ENCODE measurements at regions not wholly inside any gene's neighbourhood (a gene's known extent, or its start where the extent isn't known, plus 50 kb on each side); places are given as distances from the start of the nearest gene placed in this dataset.

DNA sequence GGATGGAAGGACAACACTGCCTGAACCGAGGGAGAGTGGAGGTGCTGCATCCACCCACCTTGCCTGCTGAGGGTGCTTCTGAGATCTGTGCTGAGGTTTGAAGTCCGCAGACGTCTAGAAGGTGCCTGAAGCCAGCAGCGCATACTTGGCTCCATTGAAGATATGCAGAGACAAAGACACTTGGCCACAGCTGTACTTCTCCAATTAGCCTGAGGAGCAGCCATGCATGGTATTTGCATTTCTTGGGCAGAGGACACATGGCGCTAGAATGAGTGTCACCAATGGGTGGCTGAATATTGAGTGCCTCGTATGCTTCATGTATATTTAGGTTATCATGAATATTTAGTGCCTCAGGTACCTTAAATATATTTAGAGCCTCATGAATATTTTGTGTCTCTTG lies 128.7 kb upstream of the ATP6AP2 start:
- no peak for DNase-seq (ENCODE audit: low read depth)

DNA sequence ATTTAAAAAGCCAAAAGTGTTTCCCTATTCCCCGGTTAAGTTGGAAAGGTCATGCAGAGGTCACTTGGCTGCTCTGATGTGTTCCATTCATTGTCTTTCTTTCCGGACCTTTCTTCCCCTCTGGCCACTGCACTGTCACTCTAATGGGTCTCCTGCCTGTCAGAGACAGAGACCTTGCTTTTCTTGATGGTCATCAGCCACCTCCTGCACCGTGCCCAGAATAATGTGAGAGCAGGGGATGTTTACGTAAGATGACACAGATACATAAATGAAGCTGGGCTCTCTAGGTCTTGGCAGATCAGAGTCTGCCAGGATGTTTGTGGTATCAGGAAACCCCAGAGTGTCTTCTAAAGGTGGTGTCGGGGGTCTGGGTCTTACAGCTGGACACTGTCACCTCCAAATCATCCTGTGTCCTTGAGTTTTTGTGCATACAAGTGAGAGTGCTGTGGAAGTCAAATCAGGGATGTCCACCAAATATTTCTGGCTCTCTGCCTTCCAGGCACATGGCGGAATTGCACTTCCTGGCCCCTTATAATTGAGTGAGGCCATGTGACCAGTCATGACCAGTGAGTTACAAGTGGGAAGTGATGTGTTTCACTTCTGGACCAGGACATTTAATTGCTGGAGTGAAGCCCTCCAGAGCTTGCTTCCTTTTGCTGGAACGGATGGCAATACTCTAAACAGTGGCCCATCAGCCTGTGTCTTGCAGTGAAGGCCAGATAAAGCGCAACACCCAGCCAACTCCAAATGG lies 130.6 kb upstream of the ATP6AP2 start:
- DNase-seq (ENCODE audit: low read depth): no peak

DNA sequence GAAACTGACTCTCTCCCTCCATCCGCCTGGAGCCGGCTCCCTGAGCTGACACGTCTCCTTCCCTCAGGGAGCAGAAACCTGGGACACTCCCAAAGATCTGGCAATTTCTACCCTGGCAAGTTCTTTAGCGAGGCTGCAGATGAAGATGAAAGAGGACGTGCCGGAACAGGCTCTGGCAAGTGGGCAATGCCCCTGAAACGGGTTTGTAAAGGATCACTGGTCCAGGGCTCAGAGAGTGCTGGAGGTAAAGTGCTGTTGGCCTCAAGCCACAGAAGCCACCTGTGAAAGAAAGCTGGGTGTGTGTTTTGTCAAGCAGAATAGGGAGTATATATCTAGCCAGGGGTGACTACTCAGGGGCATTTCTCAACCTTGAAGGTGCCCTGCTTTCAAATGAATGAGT lies 131.4 kb upstream of the ATP6AP2 start:
- no peak for DNase-seq (ENCODE audit: low read depth)

DNA sequence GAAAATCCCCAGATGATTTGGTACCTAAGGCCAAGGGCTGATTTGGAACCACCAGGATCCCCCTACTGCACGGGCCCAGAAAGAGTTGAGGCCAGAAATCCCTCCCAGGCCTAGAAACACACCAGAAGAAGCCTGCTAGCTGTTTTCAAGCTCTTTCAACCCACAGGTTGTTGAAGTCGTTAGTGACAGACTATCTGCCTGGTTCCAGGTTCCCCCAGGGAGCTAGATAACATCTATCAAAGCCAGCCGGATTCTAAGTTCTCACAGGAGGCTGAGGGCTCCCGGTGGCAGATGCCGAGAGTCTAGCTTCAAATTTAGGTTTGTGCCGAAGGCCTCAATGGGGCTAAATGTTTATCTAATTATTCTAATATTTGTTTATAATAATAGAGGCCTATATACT lies 132.0 kb upstream of the ATP6AP2 start:
- DNase-seq (ENCODE audit: low read depth): no peak

DNA sequence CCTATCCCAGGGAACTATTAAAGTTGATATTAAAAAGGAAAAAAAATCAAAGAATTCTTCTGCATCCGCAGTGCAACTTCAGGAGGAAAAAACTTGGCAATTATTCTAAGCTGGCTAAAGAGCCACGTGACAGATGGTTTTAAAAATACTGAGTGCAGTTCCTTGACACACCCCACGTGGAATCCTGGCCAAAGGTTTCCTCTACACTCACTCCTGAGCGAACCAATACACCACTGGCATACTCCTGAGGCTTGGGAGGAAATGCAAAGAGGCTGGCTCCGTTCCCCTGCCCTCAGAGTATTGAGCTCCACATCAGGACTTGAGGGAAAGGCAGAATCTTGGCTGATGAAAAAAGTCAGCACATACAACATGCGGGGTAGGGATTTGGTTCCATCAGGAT lies 133.8 kb upstream of the ATP6AP2 start:
- no peak for DNase-seq (ENCODE audit: low read depth)

DNA sequence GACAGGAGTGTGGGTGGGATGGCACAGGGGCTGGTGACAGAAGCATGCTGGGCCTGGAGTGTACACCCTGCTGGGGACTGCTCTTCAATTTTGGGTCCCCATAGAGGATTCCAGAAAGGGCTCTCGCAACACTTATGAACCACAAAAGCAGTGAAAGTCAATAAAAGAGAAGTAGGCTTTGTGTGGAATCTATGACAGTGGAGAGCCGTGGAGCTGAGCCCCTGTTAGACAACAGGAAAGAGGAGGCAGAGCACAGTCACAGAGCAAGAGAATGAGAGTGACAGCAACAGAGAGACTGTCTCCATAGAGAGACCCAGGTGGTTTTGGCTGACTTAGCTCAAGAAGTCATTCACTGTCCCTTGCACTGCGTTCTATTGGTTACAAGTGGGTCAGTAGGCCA lies 135.1 kb upstream of the ATP6AP2 start:
- DNase-seq (ENCODE audit: low read depth): no peak

DNA sequence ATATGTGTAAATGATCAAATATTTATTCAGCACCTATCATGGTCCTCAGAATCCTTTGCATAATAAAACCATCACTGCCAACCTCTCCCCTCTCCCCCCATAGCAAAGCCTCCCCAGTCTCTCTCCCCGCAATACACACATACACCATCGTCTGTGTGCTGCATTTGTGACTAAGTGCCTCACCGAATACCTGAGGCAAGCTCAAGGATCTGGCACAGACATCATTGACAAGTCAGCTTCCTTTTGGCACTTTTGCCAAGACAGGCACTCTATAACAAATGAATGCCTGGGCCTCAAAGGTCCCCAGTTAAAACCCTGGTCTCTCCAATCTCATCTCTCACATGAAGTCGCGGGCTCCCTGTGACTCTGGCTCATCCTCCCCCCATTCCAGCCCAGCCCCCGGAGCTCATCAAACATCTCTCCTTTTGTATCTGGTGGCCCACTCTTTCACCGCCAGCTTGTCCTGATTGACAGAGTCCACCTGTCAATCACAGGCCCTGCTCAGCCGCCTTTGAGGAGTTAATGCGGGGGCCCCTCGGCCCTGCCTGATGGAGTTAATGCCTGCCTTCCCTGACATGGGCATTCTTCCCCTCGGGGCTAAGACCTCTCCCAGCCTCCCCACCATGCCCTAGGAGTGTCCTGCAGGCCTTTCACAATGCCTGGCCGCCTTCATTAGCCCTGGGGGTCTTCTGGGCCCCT lies 135.8 kb upstream of the ATP6AP2 start:
- DNase-seq (ENCODE audit: low read depth): no peak

DNA sequence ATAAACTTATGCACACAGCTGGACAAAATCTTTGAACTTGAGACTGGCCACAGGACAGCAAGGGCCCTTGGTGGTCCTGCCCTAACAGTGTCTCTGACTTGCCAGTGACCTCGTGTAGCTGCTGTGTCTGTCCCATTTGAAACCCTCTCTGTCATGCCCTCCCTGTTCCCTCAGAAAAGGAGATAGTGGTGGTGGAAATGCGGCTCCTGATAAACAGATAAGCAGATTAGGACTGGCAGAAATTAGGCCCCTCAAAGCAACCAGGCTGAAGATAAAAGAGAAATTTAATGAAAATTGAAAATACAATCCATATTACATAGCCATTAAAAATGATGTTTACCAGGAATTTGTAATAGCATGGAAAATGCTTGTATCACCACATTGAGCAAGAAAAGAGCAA lies 136.6 kb upstream of the ATP6AP2 start:
- DNase-seq (ENCODE audit: low read depth): no peak

DNA sequence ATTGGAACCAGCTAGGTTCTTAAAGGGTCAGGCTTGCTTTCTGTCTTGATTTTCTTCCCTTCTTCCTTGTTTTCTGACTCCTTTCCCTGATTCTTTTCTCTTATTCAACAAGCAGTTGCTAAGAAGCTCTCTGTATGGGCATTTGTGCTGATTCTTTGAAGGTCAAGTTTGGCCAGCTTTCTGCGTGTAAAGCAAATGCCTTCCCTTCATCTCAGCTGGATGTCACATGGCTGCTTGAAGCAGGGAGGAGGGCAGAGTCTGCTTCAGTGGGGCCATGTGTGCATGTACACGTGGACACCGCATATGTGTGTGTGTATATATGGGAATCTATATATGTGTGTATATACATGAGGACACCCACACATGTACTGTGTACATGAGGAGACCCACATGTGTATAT lies 139.9 kb upstream of the ATP6AP2 start:
- no peak for DNase-seq (ENCODE audit: low read depth)

DNA sequence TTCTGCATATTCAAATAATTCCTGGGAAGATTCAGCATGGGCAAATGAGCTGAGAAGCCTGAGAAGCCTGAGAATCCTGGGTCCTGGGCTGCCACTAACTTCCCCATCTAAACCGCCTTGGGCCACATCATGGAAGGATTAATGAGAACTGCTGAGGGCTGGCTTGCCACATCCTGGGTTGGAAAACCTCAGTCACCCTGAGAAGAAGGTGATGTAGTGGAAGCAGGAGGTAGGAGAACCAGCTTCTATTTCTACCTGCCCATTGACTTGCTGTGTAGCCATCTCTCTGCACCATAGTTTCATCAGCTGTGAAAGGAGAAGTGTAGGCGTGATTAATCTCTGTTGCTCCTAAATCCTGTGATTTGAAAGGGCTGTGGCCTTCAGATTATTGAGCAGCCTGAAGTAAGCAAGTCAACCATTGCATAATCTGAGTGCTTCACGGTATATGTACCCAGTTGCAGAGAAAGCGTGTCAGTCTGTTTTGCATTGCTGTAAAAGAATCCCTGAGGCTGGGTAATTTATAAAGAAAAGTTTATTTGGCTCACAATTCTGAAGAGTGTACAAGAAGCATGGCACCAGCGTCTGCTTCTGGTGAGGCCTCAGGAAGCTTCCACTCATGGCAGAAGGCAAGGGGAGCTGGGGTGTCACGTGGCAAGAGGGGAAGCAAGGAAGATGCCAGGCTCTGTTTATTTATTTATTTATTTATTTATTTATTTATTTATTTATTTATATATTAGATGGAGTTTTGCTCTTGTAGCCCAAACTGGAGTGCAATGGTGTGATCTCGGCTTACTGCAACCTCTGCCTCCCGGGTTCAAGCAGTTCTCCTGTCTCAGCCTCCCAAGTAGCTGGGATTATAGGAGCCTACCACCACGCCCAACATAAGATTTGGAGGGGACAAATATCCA lies 140.9 kb upstream of the ATP6AP2 start:
- DNase-seq (ENCODE audit: low read depth): no peak

DNA sequence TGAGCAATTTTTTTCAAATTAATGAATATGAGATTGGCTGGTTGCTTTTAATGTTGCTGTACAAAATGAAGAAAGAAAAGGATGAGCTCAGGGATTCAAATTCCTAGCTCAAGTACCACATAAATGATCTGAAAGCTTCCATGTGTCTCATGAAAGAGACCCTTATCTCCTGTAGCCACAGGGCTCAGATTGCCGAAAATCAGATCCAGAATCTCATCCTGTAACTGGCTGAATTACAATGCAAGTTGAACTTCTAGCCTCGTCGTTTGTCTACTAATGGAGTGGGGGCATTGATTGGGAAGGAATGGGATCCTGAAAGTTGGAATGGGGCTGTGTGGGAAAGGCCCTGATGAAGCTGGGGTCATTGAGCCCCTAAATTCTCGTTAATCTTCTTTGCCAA lies 143.4 kb upstream of the ATP6AP2 start:
- no peak for DNase-seq (ENCODE audit: low read depth)

DNA sequence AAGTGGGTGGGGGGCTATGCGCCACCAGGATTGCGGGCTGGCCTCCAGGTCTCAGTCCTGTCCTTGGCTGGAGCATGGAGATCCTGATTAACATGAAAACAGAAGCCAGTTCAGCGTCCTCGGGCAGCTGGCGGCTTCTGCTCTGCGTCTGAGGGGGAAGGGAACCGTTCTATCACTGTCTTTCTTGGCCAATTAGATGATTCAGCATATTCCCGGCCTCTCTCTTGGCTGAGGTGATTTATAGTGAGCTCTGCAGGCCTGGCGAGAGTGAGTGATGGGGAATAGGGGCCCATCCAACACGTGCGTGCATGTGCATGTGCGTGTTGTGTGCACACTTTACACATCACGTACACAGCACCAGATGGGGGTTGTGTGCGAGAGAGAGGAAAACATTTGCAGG lies 145.8 kb upstream of the ATP6AP2 start:
- DNase-seq (ENCODE audit: low read depth): no peak

DNA sequence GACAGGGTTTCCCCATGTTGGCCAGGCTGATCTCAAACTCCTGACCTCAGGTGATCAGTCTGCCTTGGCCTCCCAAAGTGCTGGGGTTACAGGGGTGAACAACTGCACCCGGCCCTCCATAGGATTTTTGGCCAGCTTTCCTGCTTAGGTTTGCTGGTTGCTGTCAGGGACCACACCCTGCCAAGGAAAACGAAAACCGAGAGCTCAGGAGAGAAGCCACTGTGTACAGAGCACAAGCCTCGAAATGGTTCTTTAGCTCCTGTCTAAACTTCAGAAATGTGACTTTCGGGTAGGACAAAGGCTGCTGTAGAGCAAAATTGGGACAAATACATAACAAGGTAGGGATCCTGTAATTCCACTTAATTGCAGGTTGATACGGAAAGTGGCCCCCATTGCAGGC lies 146.3 kb upstream of the ATP6AP2 start:
- no peak for DNase-seq (ENCODE audit: low read depth)

DNA sequence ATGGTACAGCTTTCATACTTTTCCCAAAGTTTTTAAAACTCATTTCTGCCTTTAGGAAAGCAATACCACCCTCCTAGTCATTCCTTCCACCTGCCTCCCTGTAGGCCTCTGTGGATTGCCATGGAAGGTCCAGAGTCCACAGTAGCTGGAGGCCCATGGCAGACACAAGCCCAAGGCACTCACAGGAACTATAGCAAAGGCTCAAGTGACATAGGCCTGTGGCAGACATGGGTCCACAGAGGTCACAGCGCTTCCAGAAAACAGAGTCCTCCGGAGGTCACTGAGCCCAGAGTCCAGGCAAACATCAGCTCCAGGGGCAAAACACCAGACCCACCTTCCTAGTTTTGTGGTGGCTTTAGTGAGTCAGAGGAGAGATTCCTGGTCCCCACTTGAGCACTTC lies 147.6 kb upstream of the ATP6AP2 start:
- DNase-seq (ENCODE audit: low read depth): no peak

DNA sequence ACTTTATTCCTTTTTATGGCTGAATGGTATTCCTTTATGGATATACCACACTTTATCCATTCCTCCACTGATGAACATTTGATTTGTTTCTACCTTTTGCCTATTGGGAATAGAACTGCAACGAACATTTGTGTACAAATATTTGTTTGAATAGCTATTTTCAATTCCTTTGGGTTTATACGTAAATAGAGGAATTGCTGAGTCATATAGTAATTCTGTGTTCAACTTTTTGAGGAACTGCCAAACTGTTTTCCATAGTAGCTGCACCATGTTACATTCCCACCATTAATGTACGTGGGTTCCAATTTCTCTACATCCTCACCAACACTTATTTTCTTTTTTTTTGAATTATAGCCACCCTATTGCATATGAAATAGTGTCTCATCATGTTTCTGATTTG lies 156.5 kb upstream of the ATP6AP2 start:
- DNase-seq (ENCODE audit: low read depth): no peak

DNA sequence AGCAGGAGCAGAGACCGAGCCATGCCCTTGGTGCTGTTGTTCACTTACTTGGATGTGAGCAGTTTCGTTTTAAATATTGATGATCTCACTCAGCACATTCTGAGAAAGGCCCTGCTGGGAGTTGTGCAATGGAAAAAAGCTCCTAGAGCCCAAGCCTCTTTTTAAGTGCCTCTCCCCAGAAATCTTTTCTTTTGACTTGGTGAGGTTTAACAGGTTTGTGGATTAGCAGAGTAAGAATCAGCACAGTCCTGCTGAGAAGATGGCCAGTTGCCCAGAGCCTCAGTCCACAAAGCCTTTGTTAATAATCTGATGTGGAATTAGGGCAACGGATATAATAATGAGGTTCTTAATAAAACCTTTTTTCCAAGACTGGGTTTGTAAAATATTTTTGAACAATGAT lies 157.5 kb upstream of the ATP6AP2 start:
- DNase-seq (ENCODE audit: low read depth): no peak

DNA sequence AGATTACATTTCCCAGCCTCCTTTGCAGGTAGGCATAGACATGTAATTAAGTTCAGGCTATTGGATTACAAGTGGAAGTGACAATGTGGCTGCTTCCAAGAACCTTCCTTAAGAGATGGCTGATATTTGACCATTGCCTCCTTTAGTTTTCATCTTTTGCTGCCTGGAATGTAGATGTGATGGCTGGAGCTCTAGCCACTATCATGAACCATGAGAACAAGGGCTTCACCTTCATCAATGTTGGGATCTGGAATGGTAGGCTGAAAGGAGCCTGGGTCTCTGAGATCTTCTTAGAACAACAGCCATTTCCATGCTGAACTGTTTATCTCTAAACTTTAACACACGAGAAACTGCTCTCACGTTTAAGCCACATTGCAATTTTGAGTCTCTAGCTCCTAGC lies 158.7 kb upstream of the ATP6AP2 start:
- no peak for DNase-seq (ENCODE audit: low read depth)

DNA sequence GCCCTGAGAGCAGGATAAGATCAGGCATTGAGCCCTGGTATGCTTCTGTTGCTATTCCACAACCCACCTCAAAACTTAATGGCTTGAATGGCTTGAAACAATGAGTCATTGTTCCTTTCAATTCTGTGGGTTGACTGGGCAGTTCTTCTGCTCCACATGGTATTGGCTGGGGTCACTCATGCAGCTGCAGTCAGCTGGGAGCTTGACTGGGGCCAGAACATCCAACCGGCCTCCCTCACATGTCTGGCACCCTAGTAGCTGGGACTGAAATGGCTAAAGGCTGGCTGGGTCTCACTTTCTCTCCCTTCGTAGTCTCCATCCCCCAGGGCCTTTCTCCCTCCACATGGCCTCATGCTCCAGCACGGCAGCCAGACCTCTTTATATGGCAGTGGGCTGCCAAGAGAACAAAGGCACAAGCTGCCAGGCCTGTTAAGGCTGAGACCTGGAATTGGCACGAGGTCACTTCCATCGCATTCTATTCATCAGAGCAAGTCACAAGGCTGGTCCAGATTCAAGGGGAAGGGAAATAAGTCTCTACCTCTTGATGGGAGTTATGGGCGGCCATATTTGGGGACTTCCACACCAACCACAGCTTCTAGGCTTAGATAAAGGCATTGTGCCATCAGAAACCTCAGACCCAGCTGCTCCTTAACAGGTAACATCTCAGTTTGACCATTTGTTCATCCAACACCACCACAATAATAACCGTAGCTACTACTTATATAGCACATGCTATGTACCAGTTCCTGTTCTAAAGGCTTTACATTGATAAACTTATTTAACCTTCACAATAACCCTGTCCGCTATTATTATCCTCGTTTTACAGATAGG lies 159.7 kb upstream of the ATP6AP2 start:
- no peak for DNase-seq (ENCODE audit: low read depth)

DNA sequence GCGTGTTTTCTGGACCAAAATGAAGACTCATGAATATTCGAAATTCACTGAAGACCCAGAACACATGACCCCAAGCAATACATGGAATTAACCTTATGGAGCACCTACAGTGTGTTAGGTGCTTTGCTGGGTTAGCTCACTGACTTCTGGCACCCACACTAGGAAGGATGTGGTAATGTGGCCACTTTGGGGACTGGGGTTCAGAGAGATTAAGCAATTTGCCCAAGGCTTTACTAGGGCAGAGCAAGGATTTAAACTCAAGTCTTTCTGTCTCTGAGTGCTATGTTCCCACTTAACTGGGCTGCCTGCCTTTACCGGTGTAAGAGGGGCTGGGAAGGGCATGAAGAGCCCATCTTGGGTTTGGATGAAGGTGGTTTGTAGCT lies 162.0 kb upstream of the ATP6AP2 start:
- no peak for DNase-seq (ENCODE audit: low read depth)

DNA sequence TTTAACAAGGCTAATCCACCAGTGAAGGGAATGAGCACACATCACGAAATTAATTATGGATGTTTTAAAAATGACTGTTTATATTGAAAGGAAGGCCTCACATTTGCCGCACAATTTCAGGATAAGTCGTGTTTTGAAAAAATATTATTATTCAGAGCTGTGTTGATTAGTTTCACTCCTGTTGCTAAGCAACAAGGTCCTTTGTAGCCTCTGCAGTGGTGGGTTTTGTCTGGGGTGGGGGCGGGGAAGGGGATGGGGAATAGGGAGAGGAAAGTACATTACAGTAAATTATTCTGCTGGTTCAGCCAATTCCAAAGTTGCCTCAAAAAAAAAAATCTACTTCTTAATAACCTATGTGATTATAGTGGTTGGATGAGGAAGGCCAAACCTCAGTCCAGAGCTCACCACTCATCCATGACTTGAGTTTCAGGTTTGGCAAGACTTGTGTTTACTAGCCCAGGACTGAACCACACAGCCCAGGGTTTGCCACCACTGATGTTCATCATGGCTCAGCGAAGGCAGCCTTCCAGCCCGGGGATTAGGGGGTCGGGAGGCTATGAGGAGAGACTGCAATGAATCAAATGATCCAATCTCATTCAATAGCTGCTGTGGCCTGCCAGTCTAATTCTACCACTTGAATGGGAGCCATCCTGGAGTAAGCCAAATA lies 162.5 kb upstream of the ATP6AP2 start:
- no peak for DNase-seq (ENCODE audit: low read depth)

DNA sequence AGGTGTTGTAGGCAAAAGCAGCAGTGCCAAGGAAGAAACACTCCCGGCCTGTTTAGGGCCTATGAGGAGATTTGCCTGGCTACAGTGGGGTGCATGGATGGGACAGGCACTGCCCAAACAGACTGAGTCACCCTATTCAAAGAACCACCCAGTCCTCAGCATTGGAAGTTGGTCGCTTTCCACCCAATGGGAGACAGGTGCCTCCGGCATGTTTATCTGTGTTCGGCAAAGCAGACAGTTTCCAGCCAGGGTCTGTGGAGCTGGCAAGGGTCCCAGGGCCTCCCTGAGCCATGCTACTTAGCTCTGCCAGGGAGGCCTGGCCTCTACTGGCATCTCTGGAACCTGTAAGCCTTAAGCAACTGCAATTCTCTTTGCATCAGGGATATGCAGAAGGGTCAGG lies 165.1 kb upstream of the ATP6AP2 start:
- no peak for DNase-seq (ENCODE audit: low read depth)

DNA sequence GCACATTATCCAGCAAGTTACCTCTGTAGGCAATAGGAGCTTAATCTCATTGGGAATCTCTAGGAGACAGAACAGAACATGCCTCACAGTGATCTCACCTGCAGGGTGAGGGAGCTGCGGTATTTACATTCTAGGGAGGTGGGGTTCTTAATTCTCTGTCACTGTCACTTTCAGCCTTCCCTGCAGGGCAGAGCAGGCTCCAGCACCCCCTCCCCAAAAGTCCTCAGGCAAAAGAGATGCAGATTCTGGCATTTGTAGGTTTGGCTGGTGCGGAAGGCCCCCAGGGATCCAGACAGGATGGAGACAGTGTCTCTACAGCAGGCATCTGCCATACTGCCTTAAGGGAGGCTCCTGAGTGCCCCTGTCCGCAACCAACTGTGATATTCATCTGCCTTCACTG lies 166.4 kb upstream of the ATP6AP2 start:
- DNase-seq (ENCODE audit: low read depth): no peak
